Stomach smooth muscle (tissue), 2 donors: ENCODE measurements at regions not wholly inside any gene's neighbourhood (a gene's known extent, or its start where the extent isn't known, plus 50 kb on each side); places are given as distances from the start of the nearest gene placed in this dataset.
"Not testable (repeated sequence)": the region's sequence is repeated elsewhere in the genome, so short reads cannot be mapped to it uniquely, and the experiment has no call there.

Experiments
- H3K27ac ChIP-seq: one replicate; pipeline ENCODE4 v1.7.0; 2013; ENCODE audit warnings: mild to moderate bottlenecking, low read length, inconsistent platforms
- H3K27me3 ChIP-seq, 2 donors: one replicate each; pipeline ENCODE4 v1.7.0; 2013; ENCODE audit warnings: low read length in 2 of 2; ENCODE audit not compliant: insufficient read depth in 2 of 2, control insufficient read depth in 1 of 2
- H3K36me3 ChIP-seq, 2 donors: one replicate each; pipeline ENCODE4 v1.7.0; 2013; ENCODE audit warnings: low read length in 2 of 2; ENCODE audit not compliant: control insufficient read depth in 2 of 2, insufficient read depth in 2 of 2
- H3K4me1 ChIP-seq: one replicate; pipeline ENCODE4 v1.7.0; 2013; ENCODE audit warnings: low read length; ENCODE audit not compliant: control insufficient read depth, insufficient read depth
- H3K4me3 ChIP-seq, 2 donors: one replicate each; pipeline ENCODE4 v1.7.0; 2013; ENCODE audit warnings: low read length in 2 of 2
- H3K9ac ChIP-seq, 2 donors: one replicate each; pipeline ENCODE4 v1.7.0; 2013; ENCODE audit warnings: low read length in 2 of 2, mild to moderate bottlenecking in 1 of 2
- H3K9me3 ChIP-seq, 2 donors: one replicate each; pipeline ENCODE4 v1.7.0; 2013; ENCODE audit warnings: low read length in 2 of 2; ENCODE audit not compliant: control insufficient read depth in 2 of 2
- donor health status: healthy.
- donor health status: Pancreatic carcinoma.

DNA sequence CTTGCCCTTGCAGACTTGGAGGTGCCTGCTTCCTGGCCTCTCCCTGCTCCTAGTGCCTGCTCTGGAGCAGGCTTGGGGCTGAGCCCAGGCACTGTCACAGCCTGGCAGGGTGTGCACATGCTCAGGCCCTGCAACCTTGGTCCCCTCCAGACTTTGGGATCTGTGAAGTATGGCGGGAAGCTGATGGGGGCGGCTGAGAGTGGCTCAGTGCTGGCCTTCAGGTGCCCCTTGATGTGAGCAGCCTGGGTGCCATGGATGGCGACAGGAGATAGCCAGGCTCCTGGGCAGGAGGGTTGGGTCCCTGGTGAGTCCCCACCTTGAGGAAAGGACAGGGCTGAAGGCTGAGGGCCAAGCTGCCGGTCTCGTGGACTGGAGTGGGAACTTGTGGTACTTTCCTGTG, 700.4 kb upstream of the KCND2 start:
- no peak overlapping the region for H3K4me3 ChIP-seq
- no peaks in the 10 kb centered on the region for H3K9me3 ChIP-seq
- H3K9ac ChIP-seq, result no peak overlapping the region

DNA sequence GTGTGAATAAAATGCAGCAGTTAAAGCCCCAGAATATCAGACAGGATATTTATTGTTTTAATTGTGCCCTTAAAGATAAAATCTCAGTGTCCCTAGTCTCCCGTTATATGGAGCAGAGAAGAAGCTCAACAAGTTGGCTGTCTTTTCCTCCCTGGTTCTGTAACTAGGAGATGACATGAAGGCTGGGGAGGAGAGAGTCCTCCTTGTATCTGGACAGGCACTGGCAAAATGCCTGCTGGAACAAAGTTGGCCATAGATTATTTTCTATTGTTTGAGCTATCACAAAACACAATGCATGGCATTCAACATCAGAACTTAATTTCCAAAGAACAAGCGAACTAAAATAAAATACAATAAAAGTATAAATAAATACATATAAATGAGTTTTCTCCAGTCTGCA, 694.9 kb upstream of the KCND2 start:
- H3K9me3 ChIP-seq, result no peaks in the 10 kb centered on the region
- no peak overlapping the region for H3K4me3 ChIP-seq
- H3K27me3 ChIP-seq, result no peaks in the 10 kb centered on the region
- H3K27ac ChIP-seq, result no peak overlapping the region
- no peaks in the 10 kb centered on the region for H3K4me1 ChIP-seq
- no peaks in the 10 kb centered on the region for H3K36me3 ChIP-seq
- H3K9ac ChIP-seq, result no peak overlapping the region

More for the DNA sequence above, 700.4 kb upstream of the KCND2 start:
- Histone ChIP-seq H3K36me3 (no peaks in the 10 kb centered on the region), H3K27ac (no peak overlapping the region), H3K4me1 (no peaks in the 10 kb centered on the region), H3K27me3 (no peaks in the 10 kb centered on the region)

- Histone ChIP-seq H3K27ac (no peak overlapping the region), H3K4me1 (no peaks in the 10 kb centered on the region), H3K4me3 (no peak overlapping the region), H3K9me3 (no peaks in the 10 kb centered on the region), H3K27me3 (no peaks in the 10 kb centered on the region), H3K36me3 (no peaks in the 10 kb centered on the region), H3K9ac (no peak overlapping the region)
These were observed 678.0 kb upstream of the KCND2 start for GRCh38 chr7:119594956-119595355.

GRCh38 chr7:119596651-119597050, 676.3 kb upstream of the KCND2 start:
- Histone ChIP-seq H3K9me3 (no peaks in the 10 kb centered on the region), H3K36me3 (no peaks in the 10 kb centered on the region), H3K27ac (no peak overlapping the region), H3K27me3 (no peaks in the 10 kb centered on the region), H3K4me3 (no peak overlapping the region), H3K9ac (no peak overlapping the region), H3K4me1 (no peaks in the 10 kb centered on the region)

- Histone ChIP-seq H3K4me3 (no peak overlapping the region), H3K36me3 (no peaks in the 10 kb centered on the region), H3K27ac (no peak overlapping the region), H3K9ac (no peak overlapping the region), H3K27me3 (no peaks in the 10 kb centered on the region), H3K9me3 (peaks cover 2 to 3% of the 10 kb centered on the region in 2 donors), H3K4me1 (no peaks in the 10 kb centered on the region)
These were observed 666.7 kb upstream of the KCND2 start for GRCh38 chr7:119606297-119606696.

DNA sequence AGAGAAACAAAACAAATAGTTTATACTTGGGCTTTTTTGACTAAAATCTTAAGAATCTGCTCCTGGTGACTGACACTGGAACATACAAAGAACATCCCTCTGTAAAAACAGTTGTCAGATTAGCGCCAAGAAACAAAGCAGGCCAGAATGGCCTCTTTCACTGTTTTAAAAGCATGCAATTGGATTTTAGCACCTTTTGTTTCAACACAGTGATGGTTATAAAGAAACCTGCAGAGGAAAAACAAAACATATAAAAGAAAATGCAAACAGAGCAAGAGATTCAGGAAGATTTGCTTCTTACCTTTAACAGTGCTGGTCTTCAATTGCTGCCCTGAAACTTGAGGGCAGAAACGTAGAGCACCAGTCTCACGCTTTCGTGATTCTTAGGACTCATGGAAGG, 652.2 kb upstream of the KCND2 start:
- Histone ChIP-seq H3K9ac (no peak overlapping the region), H3K4me1 (no peaks in the 10 kb centered on the region), H3K4me3 (no peak overlapping the region), H3K9me3 (no peaks in the 10 kb centered on the region), H3K36me3 (no peaks in the 10 kb centered on the region), H3K27me3 (no peaks in the 10 kb centered on the region), H3K27ac (no peak overlapping the region)

DNA sequence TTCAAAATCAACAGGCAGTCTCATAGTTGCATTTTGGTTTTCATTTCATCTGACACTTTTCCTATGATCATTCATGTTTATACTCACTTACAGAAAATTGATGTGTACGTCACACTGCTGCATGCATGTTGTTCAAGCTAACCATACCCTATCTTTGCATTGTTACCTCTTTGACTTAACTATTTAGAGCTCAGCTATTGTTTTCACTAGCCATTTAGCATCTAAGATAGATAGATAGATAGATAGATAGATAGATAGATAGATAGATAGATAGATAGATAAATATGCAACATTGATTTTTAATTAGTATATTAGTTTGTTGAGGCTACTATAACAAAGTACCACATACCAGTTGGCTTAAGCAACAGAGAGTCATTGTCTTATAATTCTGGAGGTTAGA, 649.5 kb upstream of the KCND2 start:
- Histone ChIP-seq H3K9me3 (no peaks in the 10 kb centered on the region), H3K27ac (no peak overlapping the region), H3K36me3 (no peaks in the 10 kb centered on the region), H3K4me3 (no peak overlapping the region), H3K27me3 (no peaks in the 10 kb centered on the region), H3K9ac (no peak overlapping the region), H3K4me1 (no peaks in the 10 kb centered on the region)

DNA sequence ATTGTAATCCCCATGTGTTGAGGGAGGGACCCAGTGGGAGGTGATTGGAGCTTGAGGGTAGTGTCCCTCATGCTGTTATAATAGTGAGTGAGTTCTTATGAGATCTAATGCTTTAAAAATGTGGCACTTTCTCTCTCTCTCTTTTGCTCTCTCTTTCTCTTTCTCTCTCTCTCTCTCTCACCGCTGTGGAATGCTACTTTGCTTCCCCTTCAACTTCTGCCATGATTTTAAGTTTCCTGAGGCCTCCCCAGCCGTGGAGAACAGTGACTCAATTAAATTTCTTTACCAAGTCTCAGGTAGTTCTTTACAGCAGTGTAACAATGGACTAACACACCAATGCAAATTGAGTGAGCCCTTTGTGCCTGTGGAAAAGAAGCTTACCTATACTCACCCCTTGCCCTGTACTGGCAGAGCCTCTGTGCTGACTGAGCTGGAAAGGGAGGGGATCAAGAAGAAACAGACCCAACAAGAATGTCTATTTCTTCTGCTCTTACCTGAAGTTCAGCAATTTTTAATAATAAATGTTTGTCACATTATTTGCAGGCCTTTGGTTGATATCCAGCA, 642.5 kb upstream of the KCND2 start:
- H3K27ac ChIP-seq, result no peak overlapping the region
- no peaks in the 10 kb centered on the region for H3K9me3 ChIP-seq
- H3K4me1 ChIP-seq, result no peaks in the 10 kb centered on the region
- no peak overlapping the region for H3K4me3 ChIP-seq
- no peak overlapping the region for H3K9ac ChIP-seq
- no peaks in the 10 kb centered on the region for H3K27me3 ChIP-seq
- H3K36me3 ChIP-seq, result no peaks in the 10 kb centered on the region

GRCh38 chr7:119633812-119634211, 639.2 kb upstream of the KCND2 start:
- not testable (repeated sequence) for H3K27me3 ChIP-seq, H3K4me3 ChIP-seq, H3K9ac ChIP-seq, H3K9me3 ChIP-seq, H3K27ac ChIP-seq, H3K36me3 ChIP-seq, H3K4me1 ChIP-seq

DNA sequence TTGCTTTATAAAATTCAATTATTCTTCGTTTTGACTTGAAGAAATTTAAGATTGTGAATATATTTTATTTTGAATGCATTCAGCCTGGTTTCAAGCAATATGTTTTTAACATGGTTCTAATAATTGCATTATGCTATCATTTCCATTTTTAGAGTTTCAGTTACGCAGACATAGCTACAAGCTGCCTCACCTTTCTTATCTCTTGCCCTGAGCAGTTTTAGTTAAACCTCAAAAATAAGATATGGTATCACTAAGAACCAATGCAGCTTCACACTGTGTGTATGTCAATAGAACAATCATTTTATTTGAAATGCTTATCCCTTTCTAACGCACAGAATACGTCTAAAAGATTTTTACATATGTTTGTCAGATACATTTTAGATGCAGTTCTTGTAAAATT, 632.6 kb upstream of the KCND2 start:
- Histone ChIP-seq H3K27me3 (no peaks in the 10 kb centered on the region), H3K9me3 (peaks cover 0 to 2% of the 10 kb centered on the region in 2 donors), H3K4me1 (no peaks in the 10 kb centered on the region), H3K9ac (no peak overlapping the region), H3K36me3 (no peaks in the 10 kb centered on the region), H3K4me3 (no peak overlapping the region), H3K27ac (no peak overlapping the region)

GRCh38 chr7:119640861-119641260, 632.1 kb upstream of the KCND2 start:
- peaks cover 0 to 2% of the 10 kb centered on the region in 2 donors for H3K9me3 ChIP-seq
- no peaks in the 10 kb centered on the region for H3K4me1 ChIP-seq
- no peaks in the 10 kb centered on the region for H3K27me3 ChIP-seq
- H3K4me3 ChIP-seq, result no peak overlapping the region
- H3K9ac ChIP-seq, result no peak overlapping the region
- no peaks in the 10 kb centered on the region for H3K36me3 ChIP-seq
- no peak overlapping the region for H3K27ac ChIP-seq
